PC-3 (cell line): ENCODE measurements at regions not wholly inside any gene's neighbourhood (a gene's known extent, or its start where the extent isn't known, plus 50 kb on each side); places are given as distances from the start of the nearest gene placed in this dataset.

Source experiments
- ATAC-seq: fragments of 200-7000 bp; cut with Tn5 transposase; 2 replicates; pipeline ENCODE4 v1.9.1; 2020; ENCODE audit warnings: mild to moderate bottlenecking, moderate library complexity
- BruUV-seq: library from RNA; stranded (reverse); fragments of 400-500 nt; replicated peaks from 2 replicates; lab custom pipeline; 2021; lab: Mats Ljungman, UMichigan
- CTCF ChIA-PET: fragments of 300-600 bp; sonication (Branson Sonifier 250); formaldehyde crosslinking; loops from one replicate; lab custom pipeline; 2022; ENCODE audit warnings: antibody characterized with exemption; lab: Charles Lee
- POLR2A ChIA-PET: fragments of 300-600 bp; sonication (Branson Sonifier 250); formaldehyde crosslinking; loops from one replicate; lab custom pipeline; 2022; ENCODE audit warnings: antibody characterized with exemption; ENCODE audit not compliant: unreplicated experiment; lab: Charles Lee
- DNase-seq: peaks from one replicate; pipeline ENCODE4 v3.0.0-alpha.2; 2015
- H2AFZ ChIP-seq: fragments of 300-600 bp; sonication (generic); 2 replicates; pipeline ENCODE4 v1.6.0; 2016; ENCODE audit warnings: antibody characterized with exemption, low read length
- H3F3A ChIP-seq: fragments of 300-600 bp; sonication (generic); one replicate; pipeline ENCODE4 v1.6.0; 2017; ENCODE audit warnings: antibody characterized with exemption, low read length, control low read depth, mild to moderate bottlenecking; ENCODE audit not compliant: unreplicated experiment
- H3K27ac ChIP-seq: fragments of 300-600 bp; sonication (generic); 2 replicates; pipeline ENCODE4 v1.5.1; 2016; ENCODE audit warnings: mild to moderate bottlenecking, low read length
- H3K27me3 ChIP-seq: fragments of 300-600 bp; sonication (generic); 2 replicates; pipeline ENCODE4 v1.6.1; 2016; ENCODE audit warnings: low read length, mixed read lengths
- H3K36me3 ChIP-seq: fragments of 300-600 bp; sonication (generic); 2 replicates; pipeline ENCODE4 v1.6.1; 2016; ENCODE audit warnings: low read depth, mixed run types, low read length, mixed read lengths
- H3K4me1 ChIP-seq: fragments of 300-600 bp; sonication (generic); 2 replicates; pipeline ENCODE4 v1.5.1; 2016; ENCODE audit warnings: low read length; ENCODE audit not compliant: insufficient read depth
- H3K4me2 ChIP-seq: fragments of 300-600 bp; sonication (generic); 2 replicates; pipeline ENCODE4 v1.6.0; 2016; ENCODE audit warnings: low read length
- H3K4me3 ChIP-seq: fragments of 300-600 bp; sonication (generic); 2 replicates; pipeline ENCODE4 v1.5.1; 2016; ENCODE audit warnings: mild to moderate bottlenecking, low read length, mixed read lengths
- H3K79me2 ChIP-seq: fragments of 300-600 bp; sonication (generic); 2 replicates; pipeline ENCODE4 v1.6.1; 2017; ENCODE audit warnings: low read length, mixed read lengths
- H3K9ac ChIP-seq: fragments of 300-600 bp; sonication (generic); 2 replicates; pipeline ENCODE4 v1.6.0; 2016; ENCODE audit warnings: mild to moderate bottlenecking, low read length
- H3K9me2 ChIP-seq: fragments of 300-600 bp; sonication (generic); replicated peaks from 2 replicates; pipeline ENCODE4 v1.6.1; 2016; ENCODE audit warnings: mixed run types, low read length, mixed read lengths
- H3K9me3 ChIP-seq: fragments of 300-600 bp; sonication (generic); 2 replicates; pipeline ENCODE4 v1.6.1; 2016; ENCODE audit warnings: low read length, mixed read lengths
- H4K20me1 ChIP-seq: fragments of 300-600 bp; sonication (generic); 2 replicates; pipeline ENCODE4 v1.6.1; 2016; ENCODE audit warnings: low read length, mixed read lengths
- EZH2 ChIP-seq: fragments of 300-600 bp; sonication (generic); IDR thresholded peaks from one replicate; pipeline ENCODE4 v1.6.1; 2017; ENCODE audit warnings: antibody characterized with exemption, mild to moderate bottlenecking, low read length; ENCODE audit not compliant: unreplicated experiment
- EZH2phosphoT487 ChIP-seq: fragments of 300-600 bp; sonication (generic); IDR thresholded peaks from 2 replicates; pipeline ENCODE4 v1.6.1; 2018; ENCODE audit warnings: mild to moderate bottlenecking, antibody characterized with exemption, low read length, borderline replicate concordance
- intact Hi-C: fragments of 100-400 bp; cut with micrococcal nuclease; formaldehyde crosslinking; loops from 2 replicates; pipeline ENCODE4 v1.9.0; 2023
- TF ChIP-seq, protein P1 (sequence below): fragments of 300-600 bp; sonication (generic); conservative IDR thresholded peaks from 2 replicates; pipeline ENCODE4 v1.5.1; 2017; ENCODE audit warnings: antibody characterized with exemption, low read depth, mild to moderate bottlenecking, low read length

GRCh38 chr7:1383398-1384112 is 75.7 kb downstream of the MICALL2 start:
- Histone ChIP-seq H3K27ac (no peak overlapping the region), H3K27me3 (peaks cover 50% of the 10 kb centered on the region), H3K9me3 (no peaks in the 10 kb centered on the region), H3K4me3 (no peak overlapping the region), H3K4me2 (no peak overlapping the region), H3K36me3 (no peaks in the 10 kb centered on the region), H2AFZ (no peak overlapping the region), H3K79me2 (no peaks in the 10 kb centered on the region), H3K9ac (no peak overlapping the region), H3K9me2 (no peaks in the 10 kb centered on the region), H3F3A (no peaks in the 10 kb centered on the region), H4K20me1 (no peaks in the 10 kb centered on the region), H3K4me1 (no peaks in the 10 kb centered on the region)
- ChIA-PET POLR2A (no interaction called here), CTCF (no interaction called here)
- intact Hi-C loops: no loop called here
- no TSS peak for BruUV-seq
- DNase-seq: no peak
- no peak for ATAC-seq
- TF ChIP-seq EZH2 (no peak), EZH2phosphoT487 (no peak)

GRCh38 chr7:1384113-1384415 is 75.2 kb downstream of the MICALL2 start:
- CTCF ChIA-PET: no interaction called here
- Histone ChIP-seq H3K4me2 (no peak overlapping the region), H2AFZ (no peak overlapping the region), H3K36me3 (no peaks in the 10 kb centered on the region), H3K9me3 (no peaks in the 10 kb centered on the region), H3K4me3 (no peak overlapping the region), H3F3A (no peaks in the 10 kb centered on the region), H3K27ac (no peak overlapping the region), H3K79me2 (no peaks in the 10 kb centered on the region), H3K27me3 (peaks cover 54% of the 10 kb centered on the region), H4K20me1 (no peaks in the 10 kb centered on the region), H3K9ac (no peak overlapping the region), H3K4me1 (no peaks in the 10 kb centered on the region), H3K9me2 (no peaks in the 10 kb centered on the region)
- intact Hi-C loops: no loop called here
- ATAC-seq: no peak
- TF ChIP-seq EZH2: no peak
- no peak for TF ChIP-seq EZH2phosphoT487
- TF ChIP-seq, protein P1, sequence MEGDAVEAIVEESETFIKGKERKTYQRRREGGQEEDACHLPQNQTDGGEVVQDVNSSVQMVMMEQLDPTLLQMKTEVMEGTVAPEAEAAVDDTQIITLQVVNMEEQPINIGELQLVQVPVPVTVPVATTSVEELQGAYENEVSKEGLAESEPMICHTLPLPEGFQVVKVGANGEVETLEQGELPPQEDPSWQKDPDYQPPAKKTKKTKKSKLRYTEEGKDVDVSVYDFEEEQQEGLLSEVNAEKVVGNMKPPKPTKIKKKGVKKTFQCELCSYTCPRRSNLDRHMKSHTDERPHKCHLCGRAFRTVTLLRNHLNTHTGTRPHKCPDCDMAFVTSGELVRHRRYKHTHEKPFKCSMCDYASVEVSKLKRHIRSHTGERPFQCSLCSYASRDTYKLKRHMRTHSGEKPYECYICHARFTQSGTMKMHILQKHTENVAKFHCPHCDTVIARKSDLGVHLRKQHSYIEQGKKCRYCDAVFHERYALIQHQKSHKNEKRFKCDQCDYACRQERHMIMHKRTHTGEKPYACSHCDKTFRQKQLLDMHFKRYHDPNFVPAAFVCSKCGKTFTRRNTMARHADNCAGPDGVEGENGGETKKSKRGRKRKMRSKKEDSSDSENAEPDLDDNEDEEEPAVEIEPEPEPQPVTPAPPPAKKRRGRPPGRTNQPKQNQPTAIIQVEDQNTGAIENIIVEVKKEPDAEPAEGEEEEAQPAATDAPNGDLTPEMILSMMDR: no peak
- no TSS peak for BruUV-seq
- POLR2A ChIA-PET: no interaction called here
- no peak for DNase-seq
